ENCODE measurements at regions not wholly inside any gene's neighbourhood (a gene's known extent, or its start where the extent isn't known, plus 50 kb on each side); places are given as distances from the start of the nearest gene placed in this dataset.
"Not testable (repeated sequence)": the region's sequence is repeated elsewhere in the genome, so short reads cannot be mapped to it uniquely, and the experiment has no call there.

DNA sequence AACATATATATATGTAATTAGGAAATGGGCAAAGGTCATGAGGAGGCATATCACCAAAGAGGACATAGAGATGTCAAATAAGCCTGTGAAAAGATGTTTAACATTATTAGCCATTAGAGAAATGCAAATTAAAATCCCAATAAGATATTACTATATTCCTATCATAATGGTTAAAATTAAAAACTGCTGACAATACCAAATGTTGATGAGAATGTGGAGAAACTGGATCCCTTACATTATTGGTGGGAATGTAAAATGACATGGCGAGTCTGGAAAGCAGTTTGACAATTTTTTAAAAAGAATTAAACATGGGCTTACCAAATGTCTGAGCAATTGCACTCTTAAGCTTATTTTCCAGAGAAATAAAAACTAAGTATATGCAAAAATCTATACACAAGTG lies 1821.6 kb upstream of the C9orf72 start:
- H3K4me3 ChIP-seq, result no peak overlapping the region
- WGBS, 2 donors, result 92 to 98% methylated on average over 1 of the region's 1 CpG
- H3K27me3 ChIP-seq, result no peaks in the 10 kb centered on the region
- intact Hi-C loops (cut with DNase I; ENCODE audit: low total_unique reads), result no loop called here
- no peak for DNase-seq
- H3K4me1 ChIP-seq, result no peaks in the 10 kb centered on the region
- H3K9me3 ChIP-seq, result no peaks in the 10 kb centered on the region
- H3K36me3 ChIP-seq (ENCODE audit: low read depth, missing control alignments), result no peaks in the 10 kb centered on the region
- TF ChIP-seq POLR2A (IDR thresholded peaks at IDR 0.05), result no peak
- TF ChIP-seq, protein P1, sequence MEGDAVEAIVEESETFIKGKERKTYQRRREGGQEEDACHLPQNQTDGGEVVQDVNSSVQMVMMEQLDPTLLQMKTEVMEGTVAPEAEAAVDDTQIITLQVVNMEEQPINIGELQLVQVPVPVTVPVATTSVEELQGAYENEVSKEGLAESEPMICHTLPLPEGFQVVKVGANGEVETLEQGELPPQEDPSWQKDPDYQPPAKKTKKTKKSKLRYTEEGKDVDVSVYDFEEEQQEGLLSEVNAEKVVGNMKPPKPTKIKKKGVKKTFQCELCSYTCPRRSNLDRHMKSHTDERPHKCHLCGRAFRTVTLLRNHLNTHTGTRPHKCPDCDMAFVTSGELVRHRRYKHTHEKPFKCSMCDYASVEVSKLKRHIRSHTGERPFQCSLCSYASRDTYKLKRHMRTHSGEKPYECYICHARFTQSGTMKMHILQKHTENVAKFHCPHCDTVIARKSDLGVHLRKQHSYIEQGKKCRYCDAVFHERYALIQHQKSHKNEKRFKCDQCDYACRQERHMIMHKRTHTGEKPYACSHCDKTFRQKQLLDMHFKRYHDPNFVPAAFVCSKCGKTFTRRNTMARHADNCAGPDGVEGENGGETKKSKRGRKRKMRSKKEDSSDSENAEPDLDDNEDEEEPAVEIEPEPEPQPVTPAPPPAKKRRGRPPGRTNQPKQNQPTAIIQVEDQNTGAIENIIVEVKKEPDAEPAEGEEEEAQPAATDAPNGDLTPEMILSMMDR (IDR thresholded peaks at IDR 0.05), result no peak
- no peak overlapping the region for H3K27ac ChIP-seq

DNA sequence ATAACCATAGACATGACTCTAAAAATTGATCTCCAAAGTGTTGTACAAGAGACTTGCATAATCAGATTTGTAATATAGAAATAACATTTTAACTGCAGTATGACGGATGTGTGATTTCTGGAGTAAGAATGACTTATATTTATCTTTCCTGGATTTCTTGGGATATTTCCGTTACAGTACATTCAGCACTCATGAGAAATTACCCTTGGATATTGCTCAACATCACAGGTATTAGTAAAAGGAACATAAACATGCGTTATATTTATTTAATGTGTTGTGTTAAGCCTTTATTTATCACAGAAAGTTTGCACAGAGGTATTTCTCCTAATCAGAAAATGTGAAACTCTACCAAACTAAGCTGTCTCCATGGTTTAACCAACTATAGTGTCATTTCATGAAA lies 1823.9 kb upstream of the C9orf72 start:
- H3K27ac ChIP-seq, result no peak overlapping the region
- 90 to 91% methylated on average over 3 of the region's 3 CpGs for WGBS, 2 donors
- H3K9me3 ChIP-seq, result no peaks in the 10 kb centered on the region
- no peak for DNase-seq
- intact Hi-C loops (cut with DNase I; ENCODE audit: low total_unique reads), result no loop called here
- no peak overlapping the region for H3K4me3 ChIP-seq
- H3K27me3 ChIP-seq, result no peaks in the 10 kb centered on the region
- H3K36me3 ChIP-seq (ENCODE audit: low read depth, missing control alignments), result no peaks in the 10 kb centered on the region
- TF ChIP-seq, protein P1 (IDR thresholded peaks at IDR 0.05), result no peak
- no peak for TF ChIP-seq POLR2A (IDR thresholded peaks at IDR 0.05)
- no peaks in the 10 kb centered on the region for H3K4me1 ChIP-seq

DNA sequence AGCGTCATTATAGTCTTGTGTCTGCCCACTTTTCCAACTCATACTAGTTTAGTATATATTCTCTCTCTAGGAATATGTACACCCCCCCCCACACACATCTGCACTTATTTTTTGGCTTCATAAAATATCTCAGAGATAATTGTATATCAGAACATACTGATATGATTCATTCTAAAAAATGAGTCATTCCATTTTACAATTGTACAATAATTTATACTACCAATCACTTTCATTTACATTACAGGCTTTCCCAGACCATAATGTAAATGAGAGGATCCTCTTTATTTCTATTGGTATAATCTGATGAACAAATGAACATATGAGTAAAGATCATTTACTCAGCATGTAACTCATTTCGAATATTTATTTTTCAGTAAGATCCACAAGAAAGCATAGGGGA lies 1842.9 kb upstream of the C9orf72 start:
- H3K27me3 ChIP-seq, result no peaks in the 10 kb centered on the region
- H3K36me3 ChIP-seq (ENCODE audit: low read depth, missing control alignments), result no peaks in the 10 kb centered on the region
- TF ChIP-seq, protein P1 (IDR thresholded peaks at IDR 0.05), result no peak
- TF ChIP-seq POLR2A (IDR thresholded peaks at IDR 0.05), result no peak
- H3K9me3 ChIP-seq, result no peaks in the 10 kb centered on the region
- intact Hi-C loops (cut with DNase I; ENCODE audit: low total_unique reads), result no loop called here
- no peaks in the 10 kb centered on the region for H3K4me1 ChIP-seq
- WGBS, 2 donors, result 89 to 92% methylated on average over 2 of the region's 2 CpGs
- no peak overlapping the region for H3K27ac ChIP-seq
- no peak for DNase-seq
- no peak overlapping the region for H3K4me3 ChIP-seq

DNA sequence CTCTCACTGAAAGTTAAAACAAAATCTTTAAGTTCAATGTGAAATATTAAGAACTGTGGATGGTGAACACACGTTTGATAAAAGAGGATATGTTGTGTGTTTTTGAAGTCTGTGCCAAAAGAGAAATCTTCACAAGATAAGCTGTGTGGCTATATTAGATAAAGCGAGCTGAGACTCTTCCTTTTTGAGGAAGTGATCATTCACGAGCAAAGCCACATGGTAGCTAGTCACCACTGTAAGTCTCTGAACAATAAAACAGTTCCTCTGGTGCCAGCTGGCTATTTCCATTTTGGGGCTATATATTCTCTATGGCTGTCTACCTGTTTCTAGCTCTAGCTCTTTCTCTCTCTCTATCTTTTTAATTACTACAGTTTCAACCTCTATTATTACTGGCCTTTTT lies 1849.2 kb upstream of the C9orf72 start:
- 43 to 49% methylated on average over 3 of the region's 3 CpGs for WGBS, 2 donors
- intact Hi-C loops (cut with DNase I; ENCODE audit: low total_unique reads), result no loop called here

DNA sequence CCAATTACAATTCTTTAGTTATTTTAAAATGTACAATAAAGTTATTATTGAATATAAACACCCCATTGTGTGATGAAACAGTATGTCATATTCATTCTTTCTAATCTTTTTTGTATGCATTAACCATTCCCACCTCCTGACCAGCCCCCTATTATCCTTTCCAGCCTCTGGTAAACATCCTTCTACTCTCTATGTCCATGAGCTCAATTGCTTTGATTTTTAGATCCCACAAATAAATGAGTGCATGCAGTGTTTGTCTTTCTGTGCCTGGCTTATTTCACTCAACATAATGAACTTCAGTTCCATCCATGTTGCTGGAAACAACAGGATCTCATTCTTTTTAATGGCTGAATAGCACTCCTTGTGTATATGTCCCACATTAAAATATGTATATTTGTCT lies 1858.9 kb upstream of the C9orf72 start:
- Histone ChIP-seq H3K27me3 (no peaks in the 10 kb centered on the region), H3K4me1 (no peaks in the 10 kb centered on the region), H3K4me3 (no peak overlapping the region), H3K36me3 (ENCODE audit: low read depth, missing control alignments) (no peaks in the 10 kb centered on the region), H3K27ac (no peak overlapping the region), H3K9me3 (no peaks in the 10 kb centered on the region)
- intact Hi-C loops (cut with DNase I; ENCODE audit: low total_unique reads), result no loop called here
- TF ChIP-seq, protein P1 (IDR thresholded peaks at IDR 0.05), result no peak
- TF ChIP-seq POLR2A (IDR thresholded peaks at IDR 0.05), result no peak
- no peak for DNase-seq

More for the DNA sequence above, 1849.2 kb upstream of the C9orf72 start:
- H3K9me3 ChIP-seq, result no peaks in the 10 kb centered on the region
- no peaks in the 10 kb centered on the region for H3K27me3 ChIP-seq
- TF ChIP-seq, protein P1 (IDR thresholded peaks at IDR 0.05), result no peak
- no peak for TF ChIP-seq POLR2A (IDR thresholded peaks at IDR 0.05)
- H3K36me3 ChIP-seq (ENCODE audit: low read depth, missing control alignments), result no peaks in the 10 kb centered on the region
- no peak overlapping the region for H3K4me3 ChIP-seq
- no peak for DNase-seq
- H3K27ac ChIP-seq, result no peak overlapping the region
- no peaks in the 10 kb centered on the region for H3K4me1 ChIP-seq

DNA sequence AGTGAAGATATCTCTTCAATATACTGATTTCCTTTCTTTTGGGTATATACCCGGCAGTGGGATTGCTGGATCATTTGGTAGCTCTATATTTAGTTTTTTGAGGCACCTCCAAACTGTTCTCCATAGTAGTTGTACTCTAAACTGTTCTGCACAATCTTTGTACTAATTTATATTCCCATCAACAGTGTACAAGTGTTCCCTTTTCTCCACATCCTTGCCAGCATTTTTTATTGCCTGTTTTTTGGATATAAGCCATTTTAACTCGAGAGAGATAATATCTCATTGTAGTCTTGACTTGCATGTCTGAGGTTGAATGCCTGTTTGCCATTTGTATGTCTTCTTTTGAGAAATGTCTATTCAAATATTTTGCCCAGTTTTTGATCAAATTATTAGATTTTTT lies 1859.4 kb upstream of the C9orf72 start:
- H3K27ac ChIP-seq; H3K4me3 ChIP-seq; intact Hi-C loops (cut with DNase I; ENCODE audit: low total_unique reads); H3K27me3 ChIP-seq; H3K36me3 ChIP-seq (ENCODE audit: low read depth, missing control alignments); DNase-seq; H3K4me1 ChIP-seq; H3K9me3 ChIP-seq: not testable (repeated sequence)
- WGBS, 2 donors, result 50 to 61% methylated on average over 2 of the region's 2 CpGs

Measured in testis (tissue), 2 donors.